ENCODE measurements at regions not wholly inside any gene's neighbourhood (a gene's known extent, or its start where the extent isn't known, plus 50 kb on each side); places are given as distances from the start of the nearest gene placed in this dataset.

DNA sequence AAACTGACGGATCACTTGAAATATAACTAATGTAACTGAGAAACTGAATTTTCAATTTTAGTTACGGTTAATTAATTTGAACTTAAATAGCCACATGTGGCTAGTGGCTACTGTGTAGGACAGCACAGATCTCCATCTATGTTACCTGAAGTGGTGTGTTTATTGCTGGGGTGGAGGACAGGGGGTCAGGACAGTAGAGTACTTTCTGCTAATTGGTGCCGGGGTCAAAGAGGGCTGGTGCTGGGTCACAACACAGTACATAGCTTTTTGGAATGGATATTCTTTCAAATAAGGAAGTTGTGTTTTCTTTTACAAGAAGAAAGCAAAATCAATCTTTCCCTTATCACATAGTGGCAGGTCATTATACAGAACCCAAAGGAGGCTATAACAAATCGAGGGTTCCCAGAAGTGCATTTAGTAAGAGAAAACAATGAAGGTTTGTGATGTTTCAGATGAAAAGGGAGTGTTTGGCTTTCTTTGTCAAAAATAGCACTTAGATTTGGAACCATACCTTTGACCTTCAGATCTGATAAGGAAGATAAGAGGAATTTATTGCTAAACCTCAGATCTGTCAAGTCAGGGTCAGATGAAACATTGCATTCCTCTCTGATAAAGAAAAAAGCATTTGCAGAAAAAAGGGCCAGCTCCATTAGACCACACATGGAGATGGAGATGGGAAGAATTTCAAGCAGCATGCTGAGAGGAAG is 384.5 kb downstream of the AASDHPPT start:
- Histone ChIP-seq H3K4me1 (ENCODE audit: control insufficient read depth, low read length) (no peaks in the 10 kb centered on the region), H3K4me3 (ENCODE audit: low read length) (no peak overlapping the region), H4K20me1 (ENCODE audit: control insufficient read depth, insufficient read depth, low read depth, low read length) (no peaks in the 10 kb centered on the region), H3K4me2 (ENCODE audit: low read length) (no peak overlapping the region), H3K27me3 (ENCODE audit: control insufficient read depth, low read length) (no peaks in the 10 kb centered on the region), H3F3A (ENCODE audit: control insufficient read depth, insufficient read depth) (no peaks in the 10 kb centered on the region), H3K9me2 (replicated peaks; ENCODE audit: control insufficient read depth, low read length) (no peaks in the 10 kb centered on the region), H3K27ac (ENCODE audit: low read depth, low read length) (no peak overlapping the region), H3K79me2 (ENCODE audit: control insufficient read depth, low read length) (no peaks in the 10 kb centered on the region), H3K9me3 (ENCODE audit: control insufficient read depth, insufficient read depth, low read length) (no peaks in the 10 kb centered on the region), H3K36me3 (ENCODE audit: control insufficient read depth, low read length) (no peaks in the 10 kb centered on the region)
- TF ChIP-seq EZH2phosphoT487 (IDR thresholded peaks at IDR 0.05; ENCODE audit: borderline replicate concordance, low read length) (no peak), CTCF (IDR thresholded peaks at IDR 0.05; ENCODE audit: low read depth, low read length, poor library complexity, severe bottlenecking) (no peak)

DNA sequence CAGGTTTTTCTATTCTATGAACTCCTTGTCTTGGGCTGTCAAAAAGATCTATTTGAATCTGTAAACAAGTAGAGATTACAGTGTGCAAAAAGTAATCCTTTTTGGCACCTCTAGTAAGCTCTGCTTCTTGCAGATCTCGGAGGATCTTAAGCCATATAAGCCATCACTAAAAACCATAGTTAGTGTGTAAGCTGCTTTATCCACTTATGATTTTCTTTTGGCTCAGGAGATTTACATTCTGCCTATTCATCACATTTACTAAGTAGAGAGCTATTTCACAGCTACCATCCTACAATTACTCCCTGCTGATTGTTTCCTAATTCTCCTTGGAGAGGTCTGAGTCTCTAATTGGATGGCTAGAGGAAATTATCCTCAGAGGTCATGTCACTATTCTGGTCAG is 385.7 kb downstream of the AASDHPPT start:
- H3K9me2 ChIP-seq (replicated peaks; ENCODE audit: control insufficient read depth, low read length) = no peaks in the 10 kb centered on the region
- TF ChIP-seq EZH2phosphoT487 (IDR thresholded peaks at IDR 0.05; ENCODE audit: borderline replicate concordance, low read length) = no peak
- TF ChIP-seq CTCF (IDR thresholded peaks at IDR 0.05; ENCODE audit: low read depth, low read length, poor library complexity, severe bottlenecking) = no peak

GRCh38 chr11:106463796-106464201 is 386.3 kb downstream of the AASDHPPT start:
- Histone ChIP-seq H3K36me3 (ENCODE audit: control insufficient read depth, low read length) (no peaks in the 10 kb centered on the region), H3K9me3 (ENCODE audit: control insufficient read depth, insufficient read depth, low read length) (no peaks in the 10 kb centered on the region), H4K20me1 (ENCODE audit: control insufficient read depth, insufficient read depth, low read depth, low read length) (no peaks in the 10 kb centered on the region), H3K4me3 (ENCODE audit: low read length) (no peak overlapping the region), H3K79me2 (ENCODE audit: control insufficient read depth, low read length) (no peaks in the 10 kb centered on the region), H3K4me2 (ENCODE audit: low read length) (no peak overlapping the region), H3K9me2 (replicated peaks; ENCODE audit: control insufficient read depth, low read length) (no peaks in the 10 kb centered on the region), H3K27me3 (ENCODE audit: control insufficient read depth, low read length) (no peaks in the 10 kb centered on the region), H3K4me1 (ENCODE audit: control insufficient read depth, low read length) (no peaks in the 10 kb centered on the region), H3F3A (ENCODE audit: control insufficient read depth, insufficient read depth) (no peaks in the 10 kb centered on the region), H3K27ac (ENCODE audit: low read depth, low read length) (no peak overlapping the region)
- TF ChIP-seq CTCF (IDR thresholded peaks at IDR 0.05; ENCODE audit: low read depth, low read length, poor library complexity, severe bottlenecking) (no peak), EZH2phosphoT487 (IDR thresholded peaks at IDR 0.05; ENCODE audit: borderline replicate concordance, low read length) (no peak)

More for the DNA sequence above, 385.7 kb downstream of the AASDHPPT start:
- Histone ChIP-seq H3K27me3 (ENCODE audit: control insufficient read depth, low read length) (no peaks in the 10 kb centered on the region), H3K4me1 (ENCODE audit: control insufficient read depth, low read length) (no peaks in the 10 kb centered on the region), H3K4me3 (ENCODE audit: low read length) (no peak overlapping the region), H3K9me3 (ENCODE audit: control insufficient read depth, insufficient read depth, low read length) (no peaks in the 10 kb centered on the region), H3K36me3 (ENCODE audit: control insufficient read depth, low read length) (no peaks in the 10 kb centered on the region), H3K79me2 (ENCODE audit: control insufficient read depth, low read length) (no peaks in the 10 kb centered on the region), H3F3A (ENCODE audit: control insufficient read depth, insufficient read depth) (no peaks in the 10 kb centered on the region), H3K27ac (ENCODE audit: low read depth, low read length) (no peak overlapping the region), H3K4me2 (ENCODE audit: low read length) (no peak overlapping the region), H4K20me1 (ENCODE audit: control insufficient read depth, insufficient read depth, low read depth, low read length) (no peaks in the 10 kb centered on the region)
